Osteocyte (in vitro differentiated cells): ENCODE measurements at regions not wholly inside any gene's neighbourhood (a gene's known extent, or its start where the extent isn't known, plus 50 kb on each side); places are given as distances from the start of the nearest gene placed in this dataset.
A peak's percentile ranks its signal among the peaks of the same experiment; 100 is the strongest.

Source experiments
- DNase-seq: peaks from one replicate; pipeline ENCODE4 v3.0.0; 2021; ENCODE audit warnings: mixed read lengths; ENCODE audit not compliant: unreplicated experiment; ENCODE audit errors: extremely low spot score
- H3K27ac Mint-ChIP-seq: one replicate; pipeline ENCODE4 v1.8.0; 2021; ENCODE audit warnings: mild to moderate bottlenecking, mixed read lengths; ENCODE audit not compliant: unreplicated experiment
- H3K27me3 Mint-ChIP-seq: one replicate; pipeline ENCODE4 v1.8.0; 2021; ENCODE audit warnings: mixed read lengths; ENCODE audit not compliant: unreplicated experiment
- H3K36me3 Mint-ChIP-seq: one replicate; pipeline ENCODE4 v1.8.0; 2021; ENCODE audit warnings: mixed read lengths; ENCODE audit not compliant: unreplicated experiment
- H3K4me1 Mint-ChIP-seq: one replicate; pipeline ENCODE4 v1.8.0; 2021; ENCODE audit warnings: mixed read lengths; ENCODE audit not compliant: unreplicated experiment
- H3K4me3 Mint-ChIP-seq: one replicate; pipeline ENCODE4 v1.8.0; 2021; ENCODE audit warnings: mild to moderate bottlenecking, moderate library complexity, mixed read lengths; ENCODE audit not compliant: unreplicated experiment
- H3K9me3 Mint-ChIP-seq: one replicate; pipeline ENCODE4 v1.8.0; 2021; ENCODE audit warnings: mixed read lengths; ENCODE audit not compliant: unreplicated experiment
- TF ChIP-seq, protein P1 (sequence below): fragments of 200-600 bp; sonication (generic); IDR thresholded peaks from 2 replicates; pipeline ENCODE4 v1.5.0; 2021; ENCODE audit warnings: antibody characterized with exemption, mild to moderate bottlenecking, moderate library complexity

DNA sequence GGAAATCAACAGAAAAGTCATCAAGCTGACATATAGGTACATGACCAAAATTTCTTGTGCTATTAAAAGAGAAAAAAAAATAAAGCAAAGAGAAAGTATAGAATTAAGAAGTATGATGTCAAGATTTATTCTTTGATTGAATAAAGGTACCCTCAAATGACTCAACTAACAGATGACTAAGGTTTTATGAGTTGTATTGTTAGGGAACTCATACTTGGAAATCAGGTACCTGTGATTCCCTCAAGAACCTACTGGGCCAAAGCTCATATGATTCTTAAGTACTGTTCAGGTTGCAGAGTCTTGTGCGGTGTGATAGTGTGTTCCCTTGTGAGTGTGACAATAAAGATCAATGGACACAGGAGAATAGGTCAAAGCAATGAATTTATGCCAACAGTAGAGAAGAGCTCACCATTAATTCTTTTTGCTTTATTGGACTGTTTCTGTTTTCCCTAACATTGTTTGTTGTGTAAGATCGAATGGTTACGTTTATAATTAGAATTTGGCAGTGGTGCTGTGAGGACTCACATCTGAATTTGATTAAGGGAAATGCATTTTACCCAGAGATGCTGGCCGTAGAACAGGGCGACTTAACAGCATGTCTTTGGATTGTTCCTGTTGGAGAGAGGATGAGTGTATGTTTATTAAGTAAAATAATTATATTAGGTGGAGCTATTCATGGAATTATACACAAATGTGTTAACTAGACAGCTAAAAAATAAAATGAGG is 293.2 kb upstream of the SEMA3D start:
- Mint-ChIP-seq H3K4me1 (peaks cover 16% of the 10 kb centered on the region), H3K27me3 (no peaks in the 10 kb centered on the region), H3K4me3 (no peak overlapping the region), H3K36me3 (no peaks in the 10 kb centered on the region), H3K27ac (no peak overlapping the region), H3K9me3 (no peaks in the 10 kb centered on the region)
- no peak for DNase-seq
- TF ChIP-seq, protein P1, sequence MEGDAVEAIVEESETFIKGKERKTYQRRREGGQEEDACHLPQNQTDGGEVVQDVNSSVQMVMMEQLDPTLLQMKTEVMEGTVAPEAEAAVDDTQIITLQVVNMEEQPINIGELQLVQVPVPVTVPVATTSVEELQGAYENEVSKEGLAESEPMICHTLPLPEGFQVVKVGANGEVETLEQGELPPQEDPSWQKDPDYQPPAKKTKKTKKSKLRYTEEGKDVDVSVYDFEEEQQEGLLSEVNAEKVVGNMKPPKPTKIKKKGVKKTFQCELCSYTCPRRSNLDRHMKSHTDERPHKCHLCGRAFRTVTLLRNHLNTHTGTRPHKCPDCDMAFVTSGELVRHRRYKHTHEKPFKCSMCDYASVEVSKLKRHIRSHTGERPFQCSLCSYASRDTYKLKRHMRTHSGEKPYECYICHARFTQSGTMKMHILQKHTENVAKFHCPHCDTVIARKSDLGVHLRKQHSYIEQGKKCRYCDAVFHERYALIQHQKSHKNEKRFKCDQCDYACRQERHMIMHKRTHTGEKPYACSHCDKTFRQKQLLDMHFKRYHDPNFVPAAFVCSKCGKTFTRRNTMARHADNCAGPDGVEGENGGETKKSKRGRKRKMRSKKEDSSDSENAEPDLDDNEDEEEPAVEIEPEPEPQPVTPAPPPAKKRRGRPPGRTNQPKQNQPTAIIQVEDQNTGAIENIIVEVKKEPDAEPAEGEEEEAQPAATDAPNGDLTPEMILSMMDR = no peak

DNA sequence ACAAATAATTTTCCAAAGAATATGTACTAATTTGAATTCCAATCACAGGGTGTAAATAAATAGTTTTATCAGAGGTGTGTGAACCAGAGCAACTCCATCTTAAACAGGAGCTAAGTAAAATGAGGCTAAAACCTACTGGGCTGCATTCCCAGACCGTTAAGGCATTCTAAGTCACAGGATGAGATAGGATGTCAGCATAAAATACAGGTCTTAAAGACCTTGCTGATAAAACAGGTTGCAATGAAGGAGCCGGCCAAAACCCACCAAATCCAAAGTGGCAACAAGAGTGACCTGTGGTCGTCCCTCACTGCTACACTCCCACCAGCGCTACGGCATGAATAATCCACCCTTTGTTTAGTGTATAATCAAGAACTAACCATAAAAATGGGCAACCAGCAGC is 291.7 kb upstream of the SEMA3D start:
- no peaks in the 10 kb centered on the region for H3K27me3 Mint-ChIP-seq
- H3K4me3 Mint-ChIP-seq = no peak overlapping the region
- TF ChIP-seq, protein P1 = no peak
- no peaks in the 10 kb centered on the region for H3K9me3 Mint-ChIP-seq
- DNase-seq = no peak
- H3K36me3 Mint-ChIP-seq = no peaks in the 10 kb centered on the region
- no peak overlapping the region for H3K27ac Mint-ChIP-seq
- peaks cover 26% of the 10 kb centered on the region for H3K4me1 Mint-ChIP-seq

- TF ChIP-seq, protein P1 = no peak
- Mint-ChIP-seq H3K27me3 (no peaks in the 10 kb centered on the region), H3K36me3 (no peaks in the 10 kb centered on the region), H3K4me1 (peaks cover 38% of the 10 kb centered on the region), H3K9me3 (no peaks in the 10 kb centered on the region), H3K4me3 (no peak overlapping the region), H3K27ac (no peak overlapping the region)
- no peak for DNase-seq
Measured at GRCh38 chr7:85475476-85475875, 288.6 kb upstream of the SEMA3D start.

GRCh38 chr7:85475071-85475470 is 288.2 kb upstream of the SEMA3D start:
- Mint-ChIP-seq H3K27ac (no peak overlapping the region), H3K27me3 (no peaks in the 10 kb centered on the region), H3K36me3 (no peaks in the 10 kb centered on the region)

GRCh38 chr7:85474234-85474633 is 287.4 kb upstream of the SEMA3D start:
- Mint-ChIP-seq H3K27ac (peak overlapping the region; percentile 13), H3K4me3 (no peak overlapping the region), H3K27me3 (no peaks in the 10 kb centered on the region), H3K36me3 (no peaks in the 10 kb centered on the region), H3K9me3 (no peaks in the 10 kb centered on the region), H3K4me1 (peaks cover 44% of the 10 kb centered on the region)
- TF ChIP-seq, protein P1 = no peak
- no peak for DNase-seq

More at GRCh38 chr7:85475071-85475470, 288.2 kb upstream of the SEMA3D start:
- Mint-ChIP-seq H3K4me1 (peaks cover 37% of the 10 kb centered on the region), H3K4me3 (no peak overlapping the region), H3K9me3 (no peaks in the 10 kb centered on the region)
- TF ChIP-seq, protein P1 = no peak
- DNase-seq = no peak
